GM23338 (cell line): ENCODE measurements at regions not wholly inside any gene's neighbourhood (a gene's known extent, or its start where the extent isn't known, plus 50 kb on each side); places are given as distances from the start of the nearest gene placed in this dataset.

Source experiments
- ATAC-seq: fragments of 200-7000 bp; cut with Tn5 transposase; 3 replicates; pipeline ENCODE4 v1.9.1; 2020
- DNase-seq: peaks from one replicate; pipeline ENCODE4 v3.0.0-alpha.2; 2015; ENCODE audit warnings: low spot score
- H2AFZ ChIP-seq: fragments of 200-600 bp; sonication (generic); 2 replicates; pipeline ENCODE4 v1.8.0; 2016; ENCODE audit warnings: antibody characterized with exemption, mild to moderate bottlenecking, moderate library complexity
- H3F3A ChIP-seq: fragments of 200-600 bp; sonication (generic); replicated peaks from 2 replicates; pipeline ENCODE4 v1.8.0; 2017; ENCODE audit warnings: antibody characterized with exemption, mixed run types, low read depth
- H3K27ac ChIP-seq: fragments of 200-600 bp; sonication (generic); 2 replicates; pipeline ENCODE4 v1.6.1; 2016; ENCODE audit warnings: low read depth
- H3K27me3 ChIP-seq: fragments of 200-600 bp; sonication (generic); 2 replicates; pipeline ENCODE4 v1.8.0; 2016; ENCODE audit warnings: mild to moderate bottlenecking, mixed run types, moderate library complexity; ENCODE audit not compliant: insufficient read depth
- H3K36me3 ChIP-seq: fragments of 200-600 bp; sonication (generic); 2 replicates; pipeline ENCODE4 v1.8.0; 2016; ENCODE audit warnings: mild to moderate bottlenecking; ENCODE audit not compliant: insufficient read depth
- H3K4me1 ChIP-seq: fragments of 200-600 bp; sonication (generic); 2 replicates; pipeline ENCODE4 v1.8.0; 2016; ENCODE audit warnings: mild to moderate bottlenecking, moderate library complexity; ENCODE audit not compliant: insufficient read depth
- H3K4me2 ChIP-seq: fragments of 200-600 bp; sonication (generic); 2 replicates; pipeline ENCODE4 v1.7.1; 2017; ENCODE audit warnings: mixed run types
- H3K4me3 ChIP-seq: fragments of 200-600 bp; sonication (generic); 2 replicates; pipeline ENCODE4 v1.6.1; 2016; ENCODE audit warnings: mixed run types
- H3K79me2 ChIP-seq: fragments of 200-600 bp; sonication (generic); replicated peaks from 2 replicates; pipeline ENCODE4 v1.8.0; 2017; ENCODE audit warnings: mild to moderate bottlenecking; ENCODE audit not compliant: insufficient read depth
- H3K9me2 ChIP-seq: fragments of 200-600 bp; sonication (generic); 2 replicates; pipeline ENCODE4 v1.8.0; 2017; ENCODE audit not compliant: insufficient read depth
- H4K20me1 ChIP-seq: fragments of 200-600 bp; sonication (generic); replicated peaks from 2 replicates; pipeline ENCODE4 v1.8.0; 2017; ENCODE audit warnings: mild to moderate bottlenecking; ENCODE audit not compliant: insufficient read depth
- H3K27ac Mint-ChIP-seq: 2 replicates; pipeline ENCODE4 v1.8.0; 2020; ENCODE audit warnings: inconsistent platforms, mild to moderate bottlenecking, moderate library complexity, mixed read lengths
- H3K27me3 Mint-ChIP-seq: 3 replicates; pipeline ENCODE4 v1.8.0; 2022; ENCODE audit warnings: low read depth, mild to moderate bottlenecking, moderate library complexity, mixed read lengths, inconsistent platforms; ENCODE audit not compliant: insufficient read depth, poor library complexity
- H3K36me3 Mint-ChIP-seq: 3 replicates; pipeline ENCODE4 v1.8.0; 2021; ENCODE audit warnings: low read depth, mild to moderate bottlenecking, inconsistent platforms, moderate library complexity, mixed read lengths
- H3K4me1 Mint-ChIP-seq: 3 replicates; pipeline ENCODE4 v1.8.0; 2020; ENCODE audit warnings: mild to moderate bottlenecking, inconsistent platforms, mixed read lengths
- H3K4me3 Mint-ChIP-seq: 3 replicates; pipeline ENCODE4 v1.8.0; 2021; ENCODE audit warnings: moderate library complexity, mild to moderate bottlenecking, inconsistent platforms, mixed read lengths
- H3K9me3 Mint-ChIP-seq: 3 replicates; pipeline ENCODE4 v1.8.0; 2020; ENCODE audit warnings: moderate library complexity, mild to moderate bottlenecking, inconsistent platforms, mixed read lengths
- EZH2phosphoT487 ChIP-seq: fragments of 200-600 bp; sonication (generic); IDR thresholded peaks from one replicate; pipeline ENCODE4 v1.8.1; 2018; ENCODE audit warnings: antibody characterized with exemption; ENCODE audit not compliant: unreplicated experiment
- STAT1 ChIP-seq: IDR thresholded peaks from one replicate; pipeline ENCODE4 v1.6.1; 2016; ENCODE audit warnings: antibody characterized with exemption; ENCODE audit not compliant: unreplicated experiment
- ZNF114 ChIP-seq: fragments of 250-450 bp; sonication (Bioruptor Pico); IDR thresholded peaks from 2 replicates; pipeline ENCODE4 v1.5.0; 2020; ENCODE audit warnings: mild to moderate bottlenecking, moderate library complexity
- ZNF462 ChIP-seq: fragments of 250-450 bp; sonication (Bioruptor Pico); IDR thresholded peaks from 2 replicates; pipeline ENCODE4 v1.5.0; 2020; ENCODE audit warnings: mild to moderate bottlenecking, moderate library complexity
- TF ChIP-seq, protein P1 (sequence below), 2 experiments: fragments of 200-600 bp in 1 of 2; sonication (generic) in 1 of 2; conservative IDR thresholded peaks; 2 replicates each; pipeline versions ENCODE4 v1.5.1 to v1.6.1; 2016 to 2017; ENCODE audit warnings: antibody characterized with exemption in 2 of 2, low read depth in 2 of 2, mild to moderate bottlenecking in 2 of 2, moderate library complexity in 1 of 2

DNA sequence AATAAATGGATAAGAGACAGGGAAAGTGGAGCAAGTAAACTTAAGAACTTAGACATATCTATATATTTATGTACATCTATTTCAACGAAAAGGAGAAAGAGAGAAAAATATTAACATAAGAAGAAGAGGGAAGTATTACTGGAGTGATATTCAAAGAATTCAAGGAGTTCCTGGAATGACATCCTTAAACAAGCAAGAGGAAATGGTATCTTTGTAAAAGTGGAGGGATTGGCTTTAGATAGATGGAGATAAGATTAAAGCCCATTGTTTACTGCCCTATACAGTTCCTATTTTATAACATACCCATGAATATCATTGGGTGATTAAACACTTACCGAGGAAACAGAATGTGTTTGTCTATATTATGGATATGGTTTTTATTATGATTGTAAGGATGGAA lies 1036.3 kb downstream of the TTLL7 start (continued):
- no peak for TF ChIP-seq ZNF462
- no peak for TF ChIP-seq EZH2phosphoT487
- TF ChIP-seq STAT1 = no peak
- TF ChIP-seq, protein P1, sequence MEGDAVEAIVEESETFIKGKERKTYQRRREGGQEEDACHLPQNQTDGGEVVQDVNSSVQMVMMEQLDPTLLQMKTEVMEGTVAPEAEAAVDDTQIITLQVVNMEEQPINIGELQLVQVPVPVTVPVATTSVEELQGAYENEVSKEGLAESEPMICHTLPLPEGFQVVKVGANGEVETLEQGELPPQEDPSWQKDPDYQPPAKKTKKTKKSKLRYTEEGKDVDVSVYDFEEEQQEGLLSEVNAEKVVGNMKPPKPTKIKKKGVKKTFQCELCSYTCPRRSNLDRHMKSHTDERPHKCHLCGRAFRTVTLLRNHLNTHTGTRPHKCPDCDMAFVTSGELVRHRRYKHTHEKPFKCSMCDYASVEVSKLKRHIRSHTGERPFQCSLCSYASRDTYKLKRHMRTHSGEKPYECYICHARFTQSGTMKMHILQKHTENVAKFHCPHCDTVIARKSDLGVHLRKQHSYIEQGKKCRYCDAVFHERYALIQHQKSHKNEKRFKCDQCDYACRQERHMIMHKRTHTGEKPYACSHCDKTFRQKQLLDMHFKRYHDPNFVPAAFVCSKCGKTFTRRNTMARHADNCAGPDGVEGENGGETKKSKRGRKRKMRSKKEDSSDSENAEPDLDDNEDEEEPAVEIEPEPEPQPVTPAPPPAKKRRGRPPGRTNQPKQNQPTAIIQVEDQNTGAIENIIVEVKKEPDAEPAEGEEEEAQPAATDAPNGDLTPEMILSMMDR (conservative IDR thresholded peaks at IDR 0.05; ENCODE audit: low read depth in 2 of 2) = no peak

DNA sequence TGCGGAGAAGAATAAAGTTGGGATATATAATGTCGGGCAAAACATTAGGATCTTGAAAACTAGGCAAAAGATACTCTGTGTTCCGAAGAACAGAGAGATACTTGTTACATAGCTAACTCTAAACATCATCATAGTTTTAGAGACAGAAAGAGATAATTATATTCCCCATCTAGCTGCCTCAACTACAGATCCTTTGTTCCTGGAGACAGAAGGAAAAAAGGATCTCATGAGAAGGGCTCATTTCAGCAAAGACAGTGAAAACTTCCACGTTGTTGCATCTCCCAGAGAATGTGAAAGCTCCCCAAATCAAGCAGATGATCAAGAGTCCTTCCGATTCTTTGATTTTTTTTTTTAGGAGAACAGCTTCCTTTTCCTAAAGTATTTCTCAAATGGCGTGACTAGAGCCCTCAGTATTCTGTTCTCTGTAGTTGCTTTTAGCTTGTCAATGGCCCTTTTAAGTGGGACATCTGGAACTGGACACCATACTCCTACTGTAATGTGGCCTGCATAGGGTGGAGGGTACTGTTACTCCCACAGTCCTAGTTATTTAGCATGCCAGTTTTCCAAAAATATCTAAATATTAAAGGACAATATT lies 1048.2 kb downstream of the TTLL7 start:
- Histone ChIP-seq H2AFZ (no peak overlapping the region), H3K9me2 (no peaks in the 10 kb centered on the region), H3K79me2 (no peaks in the 10 kb centered on the region), H3F3A (no peaks in the 10 kb centered on the region), H3K27me3 (no peaks in the 10 kb centered on the region), H3K27ac (no peak overlapping the region), H3K36me3 (no peaks in the 10 kb centered on the region), H3K4me1 (no peaks in the 10 kb centered on the region), H3K4me3 (no peak overlapping the region), H3K4me2 (no peak overlapping the region), H4K20me1 (no peaks in the 10 kb centered on the region)
- Mint-ChIP-seq H3K4me1 (no peaks in the 10 kb centered on the region), H3K4me3 (no peak overlapping the region), H3K9me3 (no peaks in the 10 kb centered on the region), H3K36me3 (no peaks in the 10 kb centered on the region), H3K27me3 (no peaks in the 10 kb centered on the region), H3K27ac (no peak overlapping the region)
- DNase-seq (no peak), ATAC-seq (no peak)
- TF ChIP-seq ZNF114 (CRISPR knock-in tag) = no peak
- TF ChIP-seq EZH2phosphoT487 = no peak
- TF ChIP-seq ZNF462 = no peak
